AG08395 (cell line): ENCODE measurements at regions not wholly inside any gene's neighbourhood (a gene's known extent, or its start where the extent isn't known, plus 50 kb on each side); places are given as distances from the start of the nearest gene placed in this dataset.
"Not testable (repeated sequence)": the region's sequence is repeated elsewhere in the genome, so short reads cannot be mapped to it uniquely, and the experiment has no call there.

Source experiments
- DNase-seq: peaks from one replicate; pipeline ENCODE4 v3.0.0; 2012; ENCODE audit warnings: mixed read lengths, low spot score

DNA sequence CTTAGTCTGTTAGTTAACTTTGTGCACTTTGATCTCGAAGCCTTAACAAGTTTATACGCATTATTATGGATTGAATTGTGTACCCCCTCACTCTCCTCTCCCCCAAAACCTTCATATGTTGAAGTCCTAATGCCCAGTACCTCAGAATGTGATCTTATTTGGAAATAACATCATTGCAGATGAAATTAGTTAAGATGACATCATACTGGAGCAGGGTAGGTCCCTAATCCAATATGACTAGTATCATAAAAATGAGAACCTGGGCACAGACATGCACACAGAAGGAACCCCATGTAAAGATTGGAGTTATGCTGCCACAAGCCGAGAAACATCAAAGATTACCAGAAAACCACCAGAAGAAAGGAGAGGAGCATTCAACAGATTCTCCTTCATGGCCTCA, 85.8 kb upstream of the TSC22D1 start:
- DNase-seq: no peak

DNA sequence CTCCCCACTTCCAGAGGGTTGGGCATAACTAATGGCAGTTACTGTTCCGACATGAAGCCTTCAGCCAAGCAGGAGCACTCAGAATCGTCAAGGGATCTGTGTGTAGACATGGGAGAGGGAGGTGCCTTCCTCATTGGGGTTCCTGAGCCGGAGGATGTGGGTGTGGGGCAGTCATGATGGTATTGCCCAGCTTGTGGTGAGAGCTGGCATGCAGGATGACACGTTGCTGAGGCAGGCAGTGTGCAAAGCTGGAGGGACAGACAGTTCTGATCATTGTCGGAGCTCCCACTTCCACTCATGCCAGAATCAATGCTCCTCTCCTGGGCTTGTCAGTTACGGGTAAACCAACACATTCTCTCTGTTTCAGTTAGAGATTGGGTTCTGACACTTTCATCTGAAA, 83.9 kb upstream of the TSC22D1 start:
- DNase-seq: peak; percentile 31

DNA sequence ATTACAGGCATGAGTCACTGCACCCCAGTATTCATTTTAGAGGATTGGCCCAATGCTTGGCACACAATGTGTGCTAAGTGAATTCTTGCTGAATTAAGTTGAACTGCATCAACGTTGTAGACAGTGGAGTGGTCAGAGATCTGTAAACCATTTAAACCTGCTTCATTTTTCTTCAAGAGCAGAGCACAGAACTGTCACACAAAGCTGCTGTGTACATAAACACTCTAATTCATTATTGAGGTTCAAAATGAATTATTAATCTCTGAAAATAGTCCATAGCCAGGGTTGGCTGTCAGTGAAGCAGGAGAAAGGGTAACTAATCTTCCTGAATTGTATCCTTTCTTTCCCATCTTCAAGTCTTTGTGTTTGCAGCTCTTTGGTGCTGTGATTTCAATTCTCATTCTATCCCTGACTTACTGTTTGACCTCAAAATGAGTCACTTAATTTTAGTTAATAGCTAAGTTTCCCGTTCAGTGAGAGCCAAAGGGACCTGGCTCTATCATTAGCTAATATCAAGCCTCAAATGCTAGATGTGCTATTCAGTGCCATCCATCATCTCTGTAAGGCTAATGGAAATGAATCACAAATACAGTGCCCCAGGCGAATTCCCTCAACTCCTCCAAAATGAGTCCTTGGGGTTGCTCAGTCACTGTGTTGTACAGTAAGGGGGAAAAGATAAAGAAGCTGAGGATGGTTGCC, 77.0 kb upstream of the TSC22D1 start:
- peak; percentile 23 for DNase-seq

DNA sequence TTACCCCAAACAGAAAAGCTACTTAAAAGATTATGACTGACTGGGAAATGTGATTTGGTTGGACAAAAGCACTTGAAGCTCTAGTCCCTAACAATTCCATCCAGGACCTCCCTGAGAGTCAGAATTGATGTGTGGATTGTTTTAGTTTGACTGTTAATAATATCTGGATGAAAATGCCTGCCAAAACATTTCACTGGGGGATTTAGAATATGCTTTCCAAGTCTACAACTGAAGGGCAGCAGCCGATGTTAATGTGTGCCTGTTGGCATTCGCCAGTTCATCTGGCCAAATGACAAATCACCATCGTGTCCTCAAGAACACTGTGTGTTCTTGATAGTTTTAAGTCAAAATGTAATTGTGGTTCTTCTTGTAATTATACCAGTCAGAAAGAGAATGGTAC, 76.0 kb upstream of the TSC22D1 start:
- no peak for DNase-seq

DNA sequence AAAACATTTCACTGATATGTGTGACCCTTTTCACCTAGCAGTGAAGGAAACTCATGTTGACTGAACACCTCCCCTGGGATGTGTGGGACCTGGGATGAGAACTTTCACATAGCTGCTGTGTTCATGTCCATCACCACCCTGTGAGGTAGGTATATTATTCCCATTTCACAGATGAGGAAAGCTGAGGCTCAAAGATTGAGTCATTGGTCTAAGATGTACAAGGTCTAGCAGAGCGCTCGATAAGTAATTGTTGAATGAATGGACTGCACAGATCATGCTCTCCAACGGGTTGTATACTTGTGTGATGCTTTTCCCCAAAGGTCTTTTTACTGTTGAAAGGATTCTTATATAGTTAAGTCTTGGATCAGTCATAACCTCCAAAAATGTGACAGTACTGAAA, 75.6 kb upstream of the TSC22D1 start:
- DNase-seq: no peak

DNA sequence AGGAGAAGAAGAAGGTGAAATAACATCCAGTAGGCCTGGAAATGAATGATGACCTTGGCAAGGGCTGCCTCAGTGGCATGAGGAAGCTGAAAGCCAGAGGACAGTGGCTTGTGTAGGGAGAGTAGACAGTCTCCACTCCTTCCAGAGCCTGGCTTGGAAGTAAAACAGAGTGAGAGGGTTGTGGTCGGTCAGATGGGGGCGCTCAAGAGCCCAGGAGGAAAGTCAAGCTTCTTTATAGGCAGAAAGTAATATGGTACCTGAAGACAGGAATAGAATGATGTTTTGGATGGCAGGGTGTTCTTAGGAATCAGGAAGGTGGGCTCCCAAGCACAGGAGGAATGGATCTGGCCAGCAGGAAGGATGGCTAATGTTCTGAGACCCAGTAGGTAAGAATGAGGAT, 75.1 kb upstream of the TSC22D1 start:
- DNase-seq: no peak

DNA sequence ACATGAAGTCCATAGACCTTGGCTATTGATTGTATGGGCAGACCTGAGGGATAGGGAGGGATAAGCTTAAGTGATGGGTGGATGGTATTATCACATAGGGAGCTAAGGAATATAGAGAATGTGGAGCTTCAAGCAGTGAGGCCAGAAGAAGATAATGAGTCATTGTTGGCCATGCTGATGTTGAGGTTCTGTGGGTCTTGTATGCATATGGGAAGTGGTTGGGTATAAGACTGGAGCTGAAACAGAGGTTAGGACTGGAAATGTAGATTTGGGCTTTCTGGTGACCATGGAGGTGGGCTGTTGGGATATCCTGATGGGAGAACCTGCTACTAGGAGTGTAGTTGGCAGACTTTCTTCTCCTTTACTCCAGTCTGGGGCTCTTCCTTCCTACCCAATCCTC, 73.7 kb upstream of the TSC22D1 start:
- DNase-seq: no peak

DNA sequence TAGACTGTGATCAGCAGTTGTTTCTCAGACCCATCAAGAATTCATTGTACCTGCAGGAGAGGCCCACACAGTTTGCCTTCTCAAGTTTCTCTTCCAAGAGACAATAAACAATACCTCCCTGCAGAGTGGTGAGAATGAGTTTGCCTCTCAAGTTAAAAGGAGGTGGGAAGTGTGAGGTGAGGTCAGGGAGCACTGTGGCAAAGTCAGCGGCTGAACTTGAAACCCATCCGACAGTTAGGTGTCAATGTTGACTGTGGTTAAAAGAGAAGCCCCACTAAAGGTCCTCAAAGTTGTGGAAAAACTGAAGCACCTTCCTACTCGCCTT, 72.9 kb upstream of the TSC22D1 start:
- DNase-seq: no peak

DNA sequence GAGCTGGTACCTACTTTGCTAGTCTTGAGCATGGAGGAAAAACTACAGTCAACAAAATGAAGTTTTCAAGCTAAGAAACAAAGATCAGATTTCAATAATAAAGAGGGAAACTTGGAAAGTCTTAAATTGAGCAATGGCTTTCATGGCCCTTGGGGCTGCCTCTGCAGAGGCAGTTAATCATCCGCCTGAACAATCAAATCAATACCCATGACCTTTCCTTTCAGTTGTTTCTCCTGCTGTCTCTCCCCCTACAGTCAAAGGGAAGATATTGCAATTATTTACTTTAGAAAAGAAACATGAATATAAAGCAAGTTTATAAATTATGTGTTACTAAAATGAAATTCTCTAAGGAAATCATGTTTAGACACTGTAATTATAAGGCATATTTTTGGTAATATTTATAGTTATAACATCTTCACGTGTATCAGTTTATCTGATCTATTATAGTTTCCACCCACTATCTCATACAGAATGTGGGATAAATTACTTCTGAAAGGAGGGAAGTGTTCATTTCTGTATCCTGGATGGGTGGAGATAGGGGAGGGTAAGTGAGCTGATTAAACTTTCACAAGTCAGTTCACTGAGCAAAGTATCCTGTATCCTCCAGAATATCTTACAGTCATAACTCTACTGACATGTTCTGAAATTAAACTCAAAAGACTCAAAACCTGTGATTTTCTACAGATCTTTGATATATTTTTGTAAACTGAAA, 72.4 kb upstream of the TSC22D1 start:
- DNase-seq: peak; percentile 17

DNA sequence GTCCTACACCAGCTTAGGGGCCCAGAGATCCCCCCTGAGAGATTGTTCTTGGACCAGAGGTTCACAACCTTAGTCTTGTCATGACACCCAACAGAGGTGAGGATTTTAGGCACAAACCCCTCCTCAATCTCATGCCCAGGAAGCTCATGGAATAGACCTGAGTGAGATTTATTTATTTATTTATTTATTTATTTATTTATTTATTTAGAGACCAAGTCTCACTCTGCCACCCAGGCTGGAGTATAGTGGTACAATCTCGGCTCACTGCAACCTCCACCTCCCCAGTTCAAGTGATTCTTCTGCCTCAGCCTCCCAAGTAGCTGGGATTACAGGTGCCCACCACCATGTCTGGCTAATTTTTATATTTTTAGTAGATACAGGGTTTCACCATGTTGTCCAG, 71.4 kb upstream of the TSC22D1 start:
- not testable (repeated sequence) for DNase-seq

DNA sequence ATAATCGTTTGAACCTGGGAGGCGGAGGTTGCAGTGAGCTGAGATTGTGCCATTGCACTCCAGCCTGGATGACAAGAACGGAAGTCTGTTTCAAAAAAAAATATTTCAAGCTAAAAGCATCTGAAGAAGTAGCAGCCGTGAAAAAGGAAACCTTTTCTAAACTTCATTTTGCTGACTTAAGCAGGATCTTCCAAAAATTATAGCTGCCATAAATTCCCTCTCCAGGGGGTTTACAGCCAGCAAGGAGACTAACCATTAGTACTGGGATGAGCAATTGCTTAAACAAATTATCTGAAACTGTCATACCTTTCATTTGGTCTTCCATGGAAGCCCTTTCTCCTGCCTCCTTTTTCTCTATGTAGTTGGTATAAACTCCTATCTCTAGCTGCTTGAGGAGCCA, 69.9 kb upstream of the TSC22D1 start:
- no peak for DNase-seq

DNA sequence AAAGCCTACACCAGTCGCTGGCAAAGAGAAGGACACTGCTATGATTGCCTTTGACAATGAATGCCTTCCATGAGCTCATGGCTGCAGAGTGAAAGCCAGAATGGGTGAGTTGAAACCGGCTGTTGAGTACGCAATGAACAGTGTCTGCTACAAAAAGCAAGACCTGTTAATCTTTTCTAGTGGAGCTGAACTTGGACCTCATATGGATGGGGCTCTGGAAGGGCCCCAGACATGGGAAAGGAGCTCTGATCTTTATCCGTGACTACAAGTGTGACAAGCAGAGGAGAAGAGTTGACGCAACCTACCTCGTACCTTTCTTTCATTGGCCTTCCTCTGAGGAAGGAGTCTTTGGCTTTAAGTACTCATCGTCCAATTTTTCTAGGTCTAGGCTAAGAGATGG, 67.1 kb upstream of the TSC22D1 start:
- DNase-seq: no peak

DNA sequence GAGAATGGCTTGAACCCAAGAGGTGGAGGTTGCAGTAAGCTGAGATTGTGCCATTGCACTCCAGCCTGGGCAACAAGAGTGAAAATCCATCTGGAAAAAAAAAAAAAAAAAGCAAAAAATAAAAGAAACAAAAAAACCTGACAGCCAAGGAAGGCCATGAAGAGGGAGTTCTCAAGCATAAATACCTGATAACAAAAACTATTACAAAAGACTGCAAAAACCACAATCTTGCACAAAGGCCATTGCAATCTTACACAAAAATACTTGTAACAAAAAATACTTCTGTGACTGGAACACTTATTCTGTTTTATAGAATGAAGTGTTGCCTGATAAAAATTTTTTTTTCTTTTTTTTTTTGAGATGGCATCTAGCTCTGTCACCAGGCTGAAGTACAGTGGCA, 61.5 kb upstream of the TSC22D1 start:
- no peak for DNase-seq

DNA sequence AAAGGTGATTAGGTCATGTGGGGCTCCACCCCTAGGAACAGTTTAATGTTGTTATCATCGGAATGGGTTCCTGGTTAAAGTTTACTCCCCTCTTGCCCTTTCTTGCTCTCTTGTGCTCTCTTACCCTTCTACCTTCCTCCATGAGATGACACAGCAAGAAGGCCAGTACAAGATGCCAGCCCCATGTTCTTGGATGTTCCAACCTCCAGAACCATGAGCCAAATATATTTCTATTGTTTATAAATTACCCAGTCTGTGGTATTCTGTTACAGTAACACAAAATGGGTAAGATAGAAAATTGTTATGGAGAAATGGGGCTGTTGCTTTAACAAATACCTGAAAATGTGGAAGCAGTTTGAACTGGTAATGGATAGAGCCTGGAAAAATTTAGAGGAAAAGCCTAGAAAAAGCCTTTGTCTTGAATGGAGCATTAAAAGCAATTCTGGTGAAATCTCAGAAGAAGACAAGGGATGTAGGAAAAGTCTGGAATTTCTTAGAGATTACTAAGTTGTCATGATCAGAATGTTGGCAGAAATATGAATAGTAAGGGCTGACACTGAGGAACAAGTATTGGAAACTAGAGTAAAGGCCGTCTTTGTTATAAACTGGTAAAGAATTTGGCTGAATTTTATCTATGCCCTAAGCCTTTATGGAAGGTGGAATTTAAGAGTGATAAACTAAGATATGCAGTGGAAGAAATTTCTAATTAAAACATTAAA, 53.5 kb upstream of the TSC22D1 start:
- DNase-seq: peak; percentile 71

DNA sequence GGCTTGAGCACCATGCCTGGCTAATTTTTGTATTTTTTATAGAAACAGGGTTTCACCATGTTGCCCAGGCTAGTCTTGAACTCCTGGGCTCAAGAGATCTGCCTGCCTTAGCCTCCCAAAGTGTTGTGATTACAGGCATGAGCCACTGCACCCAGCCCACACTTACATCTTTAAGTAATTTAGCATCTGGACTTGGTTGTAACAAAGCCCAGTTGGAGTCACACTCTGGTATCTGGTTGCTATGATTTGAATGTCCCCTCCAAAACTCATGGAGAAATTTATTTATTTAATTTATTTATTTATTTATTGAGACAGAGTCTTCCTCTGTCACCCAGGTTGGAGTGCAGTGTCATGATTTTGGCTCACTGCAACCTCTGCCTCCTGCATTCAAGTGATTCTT, 52.7 kb upstream of the TSC22D1 start:
- not testable (repeated sequence) for DNase-seq

DNA sequence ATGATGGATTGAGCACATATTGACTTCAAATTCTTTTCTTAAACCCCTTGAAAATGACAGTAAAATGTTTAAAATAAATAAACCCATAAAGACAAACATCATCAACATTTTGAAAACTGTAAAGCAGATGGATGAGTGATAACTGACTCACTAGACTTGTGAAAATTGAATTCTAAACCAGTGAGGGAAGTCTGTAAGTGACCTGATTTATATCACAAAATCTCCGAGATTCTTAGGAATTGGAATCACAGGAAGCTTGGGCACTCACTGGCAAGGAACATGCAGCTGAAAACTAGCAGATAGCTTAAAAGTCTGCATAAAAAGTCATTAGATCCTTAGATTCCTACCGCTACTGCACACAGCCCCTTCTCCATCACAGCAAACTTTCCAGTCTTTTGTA, 51.3 kb upstream of the TSC22D1 start:
- DNase-seq: no peak

DNA sequence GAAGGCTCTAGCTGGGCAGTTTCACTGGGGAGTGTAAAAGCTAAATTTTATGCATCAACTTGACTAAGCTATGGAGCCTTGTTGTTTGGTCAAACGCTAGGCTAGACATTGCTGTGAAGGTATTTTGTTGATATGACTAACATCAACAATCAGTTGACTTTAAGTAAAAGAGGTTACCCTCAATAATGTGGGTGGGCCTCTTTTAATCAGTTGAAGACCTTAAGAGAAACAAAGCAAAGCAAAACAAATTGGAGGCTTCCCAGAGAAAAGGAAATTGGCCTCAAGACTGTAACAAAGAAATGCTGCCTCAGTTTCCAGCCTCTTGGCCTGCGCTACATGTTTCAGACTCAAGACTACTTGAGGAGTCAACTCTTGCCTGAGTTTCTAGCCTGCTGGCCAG, 50.0 kb upstream of the TSC22D1 start:
- DNase-seq: no peak
